NCI-H187 treated with DMSO at 0.1 percent for 48 hours (cell line): ENCODE measurements at regions not wholly inside any gene's neighbourhood (a gene's known extent, or its start where the extent isn't known, plus 50 kb on each side); places are given as distances from the start of the nearest gene placed in this dataset.
"Not testable (repeated sequence)": the region's sequence is repeated elsewhere in the genome, so short reads cannot be mapped to it uniquely, and the experiment has no call there.

Experiments
- DNase-seq: peaks from one replicate; lab custom pipeline; 2025; lab: John Stamatoyannopoulos, UW

- no peak for DNase-seq
Measured at GRCh38 chr6:67045076-67045475, 1338.0 kb upstream of the EYS start.

- DNase-seq = no peak
Measured at GRCh38 chr6:67031451-67031850, 1324.4 kb upstream of the EYS start.

GRCh38 chr6:67030861-67031260 is 1323.8 kb upstream of the EYS start:
- no peak for DNase-seq

GRCh38 chr6:67016921-67017460 is 1310.0 kb upstream of the EYS start:
- no peak for DNase-seq

GRCh38 chr6:67011441-67011840 is 1304.4 kb upstream of the EYS start:
- DNase-seq = no peak

GRCh38 chr6:67009818-67010217 is 1302.8 kb upstream of the EYS start:
- no peak for DNase-seq

GRCh38 chr6:67003844-67004243 is 1296.8 kb upstream of the EYS start:
- no peak for DNase-seq

- no peak for DNase-seq
Measured at GRCh38 chr6:67000121-67000520, 1293.1 kb upstream of the EYS start.

- DNase-seq = not testable (repeated sequence)
Measured at GRCh38 chr6:66997579-66997978, 1290.6 kb upstream of the EYS start.

GRCh38 chr6:66995669-66996068 is 1288.6 kb upstream of the EYS start:
- no peak for DNase-seq

GRCh38 chr6:66993708-66994107 is 1286.7 kb upstream of the EYS start:
- DNase-seq = not testable (repeated sequence)

GRCh38 chr6:66993272-66993671 is 1286.2 kb upstream of the EYS start:
- DNase-seq = no peak

- no peak for DNase-seq
Measured at GRCh38 chr6:66992660-66993059, 1285.6 kb upstream of the EYS start.

- no peak for DNase-seq
Measured at GRCh38 chr6:66986940-66987339, 1279.9 kb upstream of the EYS start.

- no peak for DNase-seq
Measured at GRCh38 chr6:66985816-66986215, 1278.8 kb upstream of the EYS start.

- no peak for DNase-seq
Measured at GRCh38 chr6:66970373-66970772, 1263.3 kb upstream of the EYS start.

- DNase-seq = no peak
Measured at GRCh38 chr6:66965227-66965626, 1258.2 kb upstream of the EYS start.

- DNase-seq = no peak
Measured at GRCh38 chr6:66964216-66964615, 1257.2 kb upstream of the EYS start.

GRCh38 chr6:66962082-66962481 is 1255.1 kb upstream of the EYS start:
- no peak for DNase-seq

- no peak for DNase-seq
Measured at GRCh38 chr6:66961191-66961590, 1254.2 kb upstream of the EYS start.

GRCh38 chr6:66949191-66949661 is 1242.2 kb upstream of the EYS start:
- no peak for DNase-seq

GRCh38 chr6:66948106-66948505 is 1241.1 kb upstream of the EYS start:
- no peak for DNase-seq

- no peak for DNase-seq
Measured at GRCh38 chr6:66940003-66940402, 1233.0 kb upstream of the EYS start.

- no peak for DNase-seq
Measured at GRCh38 chr6:66937180-66937579, 1230.2 kb upstream of the EYS start.

GRCh38 chr6:66935612-66936011 is 1228.6 kb upstream of the EYS start:
- no peak for DNase-seq
